GM08714 (cell line): ENCODE measurements at regions not wholly inside any gene's neighbourhood (a gene's known extent, or its start where the extent isn't known, plus 50 kb on each side); places are given as distances from the start of the nearest gene placed in this dataset.

Experiments used
- H3K4me3 ChIP-seq: fragments of 200-500 bp; sonication (Bioruptor generic); 2 replicates; pipeline ENCODE4 v1.5.1; 2014; ENCODE audit warnings: mild to moderate bottlenecking, low read length, inconsistent platforms
- ZNF274 ChIP-seq: IDR thresholded peaks from 2 replicates; pipeline ENCODE4 v1.6.1; 2012; ENCODE audit warnings: mild to moderate bottlenecking, low read depth, low read length

- no peak overlapping the region for H3K4me3 ChIP-seq
- no peak for TF ChIP-seq ZNF274
Measured at GRCh38 chr20:61026731-61027130, 225.3 kb upstream of the CDH4 start.

- no peak for TF ChIP-seq ZNF274
- H3K4me3 ChIP-seq = no peak overlapping the region
Measured at GRCh38 chr20:61027218-61027617, 224.8 kb upstream of the CDH4 start.

- H3K4me3 ChIP-seq = no peak overlapping the region
- no peak for TF ChIP-seq ZNF274
Measured at GRCh38 chr20:61030130-61030529, 221.9 kb upstream of the CDH4 start.

- no peak for TF ChIP-seq ZNF274
- H3K4me3 ChIP-seq = no peak overlapping the region
Measured at GRCh38 chr20:61031101-61031830, 220.8 kb upstream of the CDH4 start.

GRCh38 chr20:61037498-61037897, 214.6 kb upstream of the CDH4 start:
- no peak overlapping the region for H3K4me3 ChIP-seq
- no peak for TF ChIP-seq ZNF274

GRCh38 chr20:61041481-61041880, 210.6 kb upstream of the CDH4 start:
- no peak overlapping the region for H3K4me3 ChIP-seq
- no peak for TF ChIP-seq ZNF274

- no peak overlapping the region for H3K4me3 ChIP-seq
- TF ChIP-seq ZNF274 = no peak
Measured at GRCh38 chr20:61042506-61043385, 209.3 kb upstream of the CDH4 start.

GRCh38 chr20:61043681-61044080, 208.4 kb upstream of the CDH4 start:
- no peak for TF ChIP-seq ZNF274
- no peak overlapping the region for H3K4me3 ChIP-seq

GRCh38 chr20:61044499-61044898, 207.6 kb upstream of the CDH4 start:
- no peak for TF ChIP-seq ZNF274
- no peak overlapping the region for H3K4me3 ChIP-seq

- TF ChIP-seq ZNF274 = no peak
- no peak overlapping the region for H3K4me3 ChIP-seq
Measured at GRCh38 chr20:61045091-61045490, 207.0 kb upstream of the CDH4 start.

GRCh38 chr20:61045876-61046585, 206.0 kb upstream of the CDH4 start:
- H3K4me3 ChIP-seq = no peak overlapping the region
- no peak for TF ChIP-seq ZNF274

GRCh38 chr20:61046721-61047351, 205.2 kb upstream of the CDH4 start:
- no peak overlapping the region for H3K4me3 ChIP-seq

GRCh38 chr20:61047515-61047914, 204.5 kb upstream of the CDH4 start:
- no peak overlapping the region for H3K4me3 ChIP-seq
- TF ChIP-seq ZNF274 = no peak

More at GRCh38 chr20:61046721-61047351, 205.2 kb upstream of the CDH4 start:
- TF ChIP-seq ZNF274 = no peak

- H3K4me3 ChIP-seq = no peak overlapping the region
- TF ChIP-seq ZNF274 = no peak
Measured at GRCh38 chr20:61048302-61048701, 203.8 kb upstream of the CDH4 start.
